Upper lobe of left lung (tissue), 6 donors: ENCODE measurements at regions not wholly inside any gene's neighbourhood (a gene's known extent, or its start where the extent isn't known, plus 50 kb on each side); places are given as distances from the start of the nearest gene placed in this dataset.
"Not testable (repeated sequence)": the region's sequence is repeated elsewhere in the genome, so short reads cannot be mapped to it uniquely, and the experiment has no call there.

ENCODE experiments used
- ATAC-seq, 2 donors: fragments of 200-7000 bp; cut with Tn5 transposase; one replicate each; pipeline ENCODE4 v1.9.1; 2022; ENCODE audit warnings: mild to moderate bottlenecking in 2 of 2, moderate library complexity in 2 of 2; ENCODE audit not compliant: low FRiP score in 2 of 2
- DNase-seq, 2 donors: peaks; one replicate each; pipeline ENCODE4 v3.0.0-alpha.2; 2019 to 2020
- H3K27ac ChIP-seq, 4 donors: fragments of 200-600 bp; sonication (generic); one replicate each; pipeline ENCODE4 v1.5.1; 2016 to 2019
- H3K27me3 ChIP-seq, 4 donors: fragments of 200-600 bp; sonication (generic); one replicate each; pipeline ENCODE4 v1.5.1; 2017 to 2019
- H3K36me3 ChIP-seq, 4 donors: fragments of 200-600 bp; sonication (generic); one replicate each; pipeline ENCODE4 v1.5.1; 2016 to 2019
- H3K4me1 ChIP-seq, 4 donors: fragments of 200-600 bp; sonication (generic); one replicate each; pipeline ENCODE4 v1.5.1; 2018 to 2019
- H3K4me3 ChIP-seq, 4 donors: fragments of 200-600 bp; sonication (generic); one replicate each; pipeline ENCODE4 v1.5.1; 2017 to 2019; ENCODE audit warnings: mild to moderate bottlenecking in 2 of 4, moderate library complexity in 1 of 4
- H3K9me3 ChIP-seq, 4 donors: fragments of 200-600 bp; sonication (generic); one replicate each; pipeline ENCODE4 v1.5.1; 2018 to 2019
- CTCF ChIP-seq, 6 experiments: fragments of 450-650 bp in 4 of 6; fragments of 200-600 bp in 2 of 6; sonication (generic) in 2 of 6; IDR thresholded peaks; one replicate each; pipeline ENCODE4 v1.5.1; 2016 to 2019; ENCODE audit warnings: antibody characterized with exemption in 6 of 6
- EP300 ChIP-seq, 4 donors: sonication (generic); formaldehyde crosslinking; IDR thresholded peaks; one replicate each; pipeline ENCODE4 v1.5.1; 2017; ENCODE audit warnings: antibody characterized with exemption in 4 of 4, control low read depth in 2 of 4
- POLR2A ChIP-seq, 4 donors: fragments of 450-650 bp; IDR thresholded peaks; one replicate each; pipeline ENCODE4 v1.5.1; 2016 to 2017; ENCODE audit warnings: antibody characterized with exemption in 4 of 4, mild to moderate bottlenecking in 2 of 4
- POLR2AphosphoS5 ChIP-seq, 2 donors: sonication (generic); formaldehyde crosslinking; IDR thresholded peaks; one replicate each; pipeline ENCODE4 v1.5.1; 2017; ENCODE audit warnings: antibody characterized with exemption in 2 of 2
- WGBS, 2 donors: methylation state at CpG; one replicate each; pipeline ENCODE4 v1.1.5; 2017 to 2018; 5-methylcytosine and 5-hydroxymethylcytosine counted together
- donor health status: DM: no; HTN: no; CAD: no; lungs with moderate emphysema.
- donor health status: DM: no; HTN: yes; CAD: no; lungs with severe emphysema.

DNA sequence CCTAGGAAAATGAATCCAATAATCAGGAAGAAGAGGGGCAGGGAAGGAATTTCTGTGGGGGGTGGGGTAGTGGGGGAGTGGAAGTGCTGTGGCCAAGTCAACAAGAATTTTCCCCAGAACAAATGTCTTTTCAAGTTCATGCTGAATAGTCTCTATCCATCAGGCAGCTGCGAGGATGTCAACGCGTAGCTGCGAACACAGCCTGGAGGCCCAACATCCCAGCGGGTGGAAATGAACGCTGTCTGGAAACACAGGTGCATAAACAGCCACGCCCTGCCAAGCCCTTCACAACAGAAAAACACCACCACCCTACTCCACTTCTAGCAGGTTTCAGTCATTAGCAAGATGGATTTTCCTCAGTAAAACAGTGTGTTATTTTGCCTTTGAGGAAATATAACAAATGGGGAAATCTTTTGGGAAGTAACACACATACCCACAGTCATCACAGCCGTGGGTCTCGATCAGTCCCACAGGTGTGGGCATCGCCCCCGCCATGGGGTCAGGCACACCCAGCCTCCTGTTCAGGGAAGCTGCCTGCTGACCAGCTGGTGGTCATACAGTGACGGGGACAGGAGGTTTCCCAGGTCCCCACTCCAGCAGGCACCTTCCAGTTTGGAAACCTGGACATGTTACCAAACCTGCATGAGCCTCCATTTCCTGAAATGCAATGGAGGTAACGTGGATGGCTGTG is 112.1 kb upstream of the THBS2 start:
- ATAC-seq: no peak
- Histone ChIP-seq H3K9me3 (no peaks in the 10 kb centered on the region), H3K27me3 (no peaks in the 10 kb centered on the region), H3K4me3 (no peak overlapping the region), H3K4me1 (no peaks in the 10 kb centered on the region), H3K27ac (no peak overlapping the region), H3K36me3 (no peaks in the 10 kb centered on the region)
- 83 to 92% methylated on average over 10 to 13 of the region's 13 CpGs for WGBS, 2 donors
- DNase-seq: peak in 1 of 2 donors; percentile 29
- TF ChIP-seq CTCF (IDR thresholded peaks at IDR 0.05): no peak
- TF ChIP-seq POLR2AphosphoS5 (IDR thresholded peaks at IDR 0.05): no peak
- TF ChIP-seq EP300 (IDR thresholded peaks at IDR 0.05): no peak
- no peak for TF ChIP-seq POLR2A (IDR thresholded peaks at IDR 0.05)

GRCh38 chr6:169363590-169363989 is 109.9 kb upstream of the THBS2 start:
- ATAC-seq (peak in 1 of 2 donors; percentile 56), DNase-seq (no peak)
- no peak overlapping the region for H3K27ac ChIP-seq
- H3K4me3 ChIP-seq: no peak overlapping the region
- no peaks in the 10 kb centered on the region for H3K9me3 ChIP-seq
- WGBS, 2 donors: 72 to 73% methylated on average over 9 of the region's 9 CpGs
- no peaks in the 10 kb centered on the region for H3K36me3 ChIP-seq
- no peaks in the 10 kb centered on the region for H3K27me3 ChIP-seq
- TF ChIP-seq CTCF (IDR thresholded peaks at IDR 0.05): no peak
- no peak for TF ChIP-seq POLR2A (IDR thresholded peaks at IDR 0.05)
- no peak for TF ChIP-seq EP300 (IDR thresholded peaks at IDR 0.05)
- TF ChIP-seq POLR2AphosphoS5 (IDR thresholded peaks at IDR 0.05): no peak
- no peaks in the 10 kb centered on the region for H3K4me1 ChIP-seq

DNA sequence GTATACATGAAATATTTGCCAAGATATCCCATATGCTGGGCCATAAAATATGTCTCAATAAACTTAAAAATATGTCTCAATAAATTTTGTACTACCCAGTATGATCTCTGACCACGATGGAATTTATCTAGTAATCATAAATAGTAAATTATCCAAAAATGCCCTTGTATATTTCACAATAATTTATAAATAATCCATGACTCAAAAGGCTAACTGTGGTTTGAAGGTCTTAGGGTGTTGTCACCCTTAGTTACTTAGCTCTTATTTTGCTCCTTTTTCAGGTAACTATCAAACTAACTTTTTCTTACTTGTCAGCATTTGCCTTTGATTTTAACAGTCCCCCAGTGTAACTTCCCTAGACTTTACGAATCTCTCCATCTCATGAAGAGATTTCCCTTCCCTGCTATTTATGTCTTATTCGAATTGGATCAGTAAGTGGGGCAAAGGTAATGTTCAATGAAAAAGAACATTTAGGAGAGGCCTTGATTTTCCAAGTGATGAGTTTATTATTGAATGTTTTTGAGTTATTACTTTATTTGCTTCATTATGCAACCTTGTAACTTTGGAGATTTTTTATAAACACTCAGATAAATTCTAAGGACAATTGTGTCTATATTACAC is 109.0 kb upstream of the THBS2 start:
- Histone ChIP-seq H3K36me3 (no peaks in the 10 kb centered on the region), H3K4me1 (no peaks in the 10 kb centered on the region), H3K9me3 (no peaks in the 10 kb centered on the region), H3K27ac (no peak overlapping the region), H3K27me3 (no peaks in the 10 kb centered on the region), H3K4me3 (no peak overlapping the region)
- DNase-seq: no peak
- no peak for ATAC-seq
- 63 to 75% methylated on average over 3 of the region's 3 CpGs for whole genome bisulfite sequencing, 2 donors
- TF ChIP-seq EP300 (IDR thresholded peaks at IDR 0.05) (no peak), CTCF (IDR thresholded peaks at IDR 0.05) (no peak), POLR2A (IDR thresholded peaks at IDR 0.05) (no peak), POLR2AphosphoS5 (IDR thresholded peaks at IDR 0.05) (no peak)

DNA sequence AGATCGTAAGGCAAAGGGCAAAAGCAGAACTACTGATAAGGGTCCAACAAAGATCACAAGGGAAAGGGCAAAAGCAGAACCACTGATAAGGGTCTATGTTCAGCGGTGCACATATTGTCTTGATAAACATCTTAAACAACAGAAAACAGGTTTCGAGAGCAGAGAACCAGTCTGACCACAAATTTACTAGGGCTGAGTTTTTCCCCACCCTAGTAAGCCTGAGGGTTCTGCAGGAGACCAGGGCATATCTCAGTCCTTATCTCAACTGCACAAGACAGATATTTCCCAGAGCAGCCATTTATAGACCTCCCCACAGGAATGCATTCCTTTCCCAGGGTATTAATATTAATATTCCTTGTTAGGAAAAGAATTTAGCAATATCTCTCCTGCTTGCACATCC is 101.4 kb upstream of the THBS2 start:
- not testable (repeated sequence) for H3K36me3 ChIP-seq, DNase-seq, H3K27ac ChIP-seq, H3K4me1 ChIP-seq, H3K27me3 ChIP-seq, ATAC-seq, H3K4me3 ChIP-seq, H3K9me3 ChIP-seq
- WGBS, 2 donors: 72 to 74% methylated on average over 3 of the region's 3 CpGs

- Histone ChIP-seq H3K36me3 (no peaks in the 10 kb centered on the region), H3K4me1 (no peaks in the 10 kb centered on the region), H3K4me3 (no peak overlapping the region), H3K27ac (no peak overlapping the region), H3K27me3 (no peaks in the 10 kb centered on the region), H3K9me3 (peaks cover 0 to 3% (median 1%) of the 10 kb centered on the region in 4 donors)
- TF ChIP-seq CTCF (IDR thresholded peaks at IDR 0.05) (no peak), POLR2AphosphoS5 (IDR thresholded peaks at IDR 0.05) (no peak), POLR2A (IDR thresholded peaks at IDR 0.05) (no peak), EP300 (IDR thresholded peaks at IDR 0.05) (no peak)
- 33 to 43% methylated on average over 4 of the region's 4 CpGs for WGBS, 2 donors
- ATAC-seq (no peak), DNase-seq (no peak)
Observed at GRCh38 chr6:169345146-169345545, 91.5 kb upstream of the THBS2 start.
